HG02588 (cell line): ENCODE measurements at regions not wholly inside any gene's neighbourhood (a gene's known extent, or its start where the extent isn't known, plus 50 kb on each side); places are given as distances from the start of the nearest gene placed in this dataset.

Source experiments
- ATAC-seq: cut with Tn5 transposase; IDR thresholded peaks from one replicate; pipeline ENCODE4 v1.9.1; 2021; ENCODE audit warnings: mild to moderate bottlenecking, moderate library complexity; ENCODE audit not compliant: unreplicated experiment

- ATAC-seq, result no peak
Measured at GRCh38 chr18:51891876-51892275, 448.1 kb upstream of the DCC start.

- ATAC-seq, result no peak
Measured at GRCh38 chr18:51897884-51898283, 442.1 kb upstream of the DCC start.

DNA sequence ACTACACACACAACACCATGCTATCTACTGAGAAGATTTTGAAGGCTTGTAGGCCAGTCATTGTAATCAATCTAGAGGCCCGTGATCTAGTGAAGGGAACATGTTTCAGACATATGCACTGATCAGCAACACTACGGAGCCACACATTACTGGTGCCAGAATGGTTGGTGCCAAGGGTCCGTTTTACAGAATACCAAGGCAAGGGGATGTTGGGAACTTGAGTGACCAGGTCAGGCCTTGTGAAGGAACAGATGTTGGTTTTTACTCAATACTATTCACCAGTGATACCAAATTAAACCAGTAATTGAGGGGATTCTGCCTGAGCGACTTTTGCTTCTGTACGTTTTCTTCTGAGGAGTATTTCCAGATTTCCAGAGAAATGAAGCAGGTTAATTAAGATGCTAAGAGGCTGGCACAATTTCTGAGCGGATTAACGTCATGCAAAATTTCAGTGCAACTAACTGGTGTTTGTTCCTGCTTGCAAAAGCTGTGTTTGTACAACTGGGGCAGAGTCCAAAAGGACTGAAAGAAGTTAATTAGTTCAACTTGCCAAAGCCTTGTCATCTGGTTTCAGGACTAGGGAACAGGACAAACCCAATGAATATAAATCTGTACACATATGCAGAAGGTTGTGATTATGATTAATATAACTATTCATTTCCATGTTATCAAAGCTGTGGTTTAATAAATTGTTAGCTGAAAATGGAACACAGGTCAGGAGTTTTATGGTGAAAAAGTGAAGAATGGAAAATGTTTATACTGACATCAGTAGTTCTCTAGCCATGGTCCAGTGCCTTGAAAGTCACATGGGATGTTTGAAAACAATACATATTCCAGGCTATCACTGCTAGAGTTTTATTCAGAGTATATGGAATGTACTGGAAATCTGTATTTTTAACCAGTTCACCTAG is 432.1 kb upstream of the DCC start:
- no peak for ATAC-seq

DNA sequence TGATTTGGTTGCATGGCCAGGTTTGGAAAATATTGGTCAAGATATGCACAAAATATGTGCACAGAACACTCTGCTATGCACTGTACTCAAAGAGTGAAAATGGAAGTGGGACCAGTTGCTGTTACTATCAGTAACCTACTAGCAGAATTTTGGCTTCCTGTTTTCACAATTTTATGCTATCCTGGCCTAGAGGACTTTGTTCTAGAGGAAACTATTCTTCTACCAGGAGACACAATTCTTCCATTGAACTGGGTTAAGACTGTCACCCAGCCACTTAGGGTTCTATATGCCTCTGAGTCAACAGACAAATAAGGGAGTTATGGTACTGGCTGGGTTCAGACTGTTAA is 431.4 kb upstream of the DCC start:
- ATAC-seq, result no peak

DNA sequence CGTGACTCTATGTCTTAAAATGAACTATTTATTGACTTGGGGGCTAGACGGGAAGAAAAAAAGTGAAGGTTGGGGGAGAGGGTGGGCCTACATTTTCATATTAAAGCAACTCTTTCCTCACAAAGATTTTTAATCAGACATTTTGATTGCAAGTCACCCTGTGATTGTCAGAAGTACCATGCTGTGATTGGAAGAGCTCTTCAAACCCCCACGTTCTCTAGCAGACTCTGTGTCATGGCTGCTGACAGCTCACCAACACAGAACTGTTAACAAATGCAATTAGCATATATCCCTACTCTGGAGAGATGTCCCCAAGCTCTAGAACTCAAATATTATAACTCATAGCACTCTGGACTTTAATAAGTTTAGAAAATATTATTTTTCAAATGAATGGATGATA is 428.4 kb upstream of the DCC start:
- no peak for ATAC-seq

DNA sequence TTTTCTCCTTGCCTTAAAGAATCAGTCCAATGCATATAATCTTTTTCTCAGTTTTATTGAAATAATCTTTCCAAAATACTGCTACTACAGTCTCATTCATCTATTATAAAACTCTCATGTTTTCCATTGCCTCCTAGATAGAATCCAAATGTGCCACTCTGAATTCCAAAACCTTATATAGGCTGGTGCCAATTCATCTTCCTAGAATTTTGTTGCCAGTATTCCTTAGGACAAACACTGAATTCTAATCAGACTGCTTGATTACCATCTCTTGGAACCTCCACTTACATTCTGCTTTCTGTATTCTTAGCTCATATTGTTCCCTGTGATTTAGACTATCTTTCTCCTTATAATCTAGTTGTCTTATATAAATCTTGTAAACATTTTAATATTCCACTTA is 427.6 kb upstream of the DCC start:
- ATAC-seq, result no peak

GRCh38 chr18:51915176-51915575 is 424.8 kb upstream of the DCC start:
- ATAC-seq, result no peak

- ATAC-seq, result no peak
Measured at GRCh38 chr18:51921862-51922261, 418.1 kb upstream of the DCC start.

GRCh38 chr18:51933903-51934302 is 406.1 kb upstream of the DCC start:
- ATAC-seq, result no peak

DNA sequence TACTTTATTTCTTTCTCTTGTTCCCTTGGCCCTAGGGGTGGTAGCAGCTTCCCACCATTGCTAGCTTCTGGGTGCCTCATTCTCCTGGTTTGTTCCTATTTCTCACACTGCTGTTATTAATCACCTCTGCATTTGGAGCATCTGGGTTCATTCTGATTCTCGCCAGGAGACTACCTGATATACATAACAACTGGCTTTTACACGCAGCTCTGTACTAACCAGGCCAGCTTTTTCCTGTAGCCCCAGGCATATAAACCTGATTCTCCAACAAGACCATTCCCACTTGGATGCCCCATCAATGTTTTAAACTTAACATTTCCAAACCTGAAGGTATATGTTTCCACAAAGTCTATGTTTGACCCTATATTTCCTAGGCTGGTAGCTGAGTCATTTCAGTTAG is 403.9 kb upstream of the DCC start:
- ATAC-seq, result no peak

- ATAC-seq, result peak; percentile 50
Measured at GRCh38 chr18:51941999-51942398, 398.0 kb upstream of the DCC start.

DNA sequence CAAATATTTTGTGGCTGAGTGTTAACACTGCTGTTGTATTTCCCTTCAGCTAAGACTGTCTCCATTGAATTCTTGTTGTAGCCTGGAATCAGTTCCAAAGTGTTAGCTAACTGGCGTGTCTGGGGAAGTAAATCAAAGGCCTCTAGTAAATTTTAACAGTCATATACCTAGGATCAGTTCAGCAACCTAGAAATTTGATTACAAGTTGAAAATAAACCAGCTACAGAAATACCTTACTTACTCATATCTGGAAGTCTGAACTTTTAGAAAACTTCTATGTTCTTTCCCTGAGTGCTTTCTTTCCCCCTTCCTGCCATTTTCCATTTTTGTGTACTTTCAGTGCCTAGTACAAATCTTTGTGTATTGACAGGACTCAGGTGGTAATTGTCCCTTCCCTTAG is 396.7 kb upstream of the DCC start:
- ATAC-seq, result no peak

DNA sequence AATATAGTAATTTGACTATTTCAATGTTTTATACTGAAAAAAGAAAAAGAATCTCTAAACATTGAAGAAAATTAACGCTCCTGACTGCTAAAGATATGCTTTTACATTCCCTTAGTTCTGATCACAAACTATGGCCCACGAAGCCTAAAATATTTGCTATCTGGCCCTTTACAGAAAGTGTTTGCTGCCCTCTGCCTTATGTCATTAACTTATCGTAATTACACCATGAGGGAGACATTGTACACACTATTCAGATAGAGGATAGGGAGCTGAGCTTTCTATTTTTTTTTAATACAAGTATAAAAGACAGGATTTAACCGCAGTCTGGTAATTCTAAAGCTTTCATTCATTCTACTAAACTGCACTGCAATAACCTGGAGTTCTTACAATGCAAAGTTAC is 393.1 kb upstream of the DCC start:
- ATAC-seq, result no peak

DNA sequence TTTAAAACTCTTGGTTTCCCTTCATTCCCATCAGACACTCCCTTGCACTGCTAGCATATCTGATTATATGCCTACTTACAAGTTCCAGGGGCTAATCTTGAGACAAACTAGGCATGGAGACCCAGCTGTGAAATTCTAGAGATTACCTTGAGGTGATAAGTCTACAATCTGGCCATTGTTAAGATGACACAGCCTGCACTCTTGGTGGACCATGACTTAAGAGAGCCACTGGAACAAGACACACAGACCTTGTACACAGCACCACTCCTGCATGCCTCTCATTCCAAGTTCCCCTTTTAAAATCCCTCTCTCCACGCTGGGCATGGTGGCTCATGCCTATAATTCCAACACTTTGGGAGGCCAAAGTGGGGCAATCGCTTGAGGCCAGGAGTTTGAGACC is 387.2 kb upstream of the DCC start:
- ATAC-seq, result no peak

DNA sequence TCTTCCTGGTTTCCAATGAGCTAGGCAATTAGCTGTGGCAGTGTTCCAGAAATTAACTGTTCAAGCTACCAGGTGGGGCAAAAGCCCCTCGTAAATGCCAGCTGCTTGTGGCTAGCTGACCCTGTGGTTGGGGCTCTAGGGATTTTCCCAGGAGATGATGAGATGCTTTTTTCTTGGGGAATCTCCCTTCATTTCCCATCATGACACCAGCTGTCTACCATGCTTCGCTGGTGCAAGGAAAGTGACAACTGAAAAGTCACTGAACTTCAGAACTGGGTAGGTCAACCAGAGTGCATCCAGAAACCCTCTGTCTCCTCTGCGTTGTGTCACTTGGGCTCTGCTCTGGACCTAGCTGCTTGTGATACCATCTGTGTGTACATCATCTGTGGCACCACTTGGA is 386.5 kb upstream of the DCC start:
- peak; percentile 91 for ATAC-seq

DNA sequence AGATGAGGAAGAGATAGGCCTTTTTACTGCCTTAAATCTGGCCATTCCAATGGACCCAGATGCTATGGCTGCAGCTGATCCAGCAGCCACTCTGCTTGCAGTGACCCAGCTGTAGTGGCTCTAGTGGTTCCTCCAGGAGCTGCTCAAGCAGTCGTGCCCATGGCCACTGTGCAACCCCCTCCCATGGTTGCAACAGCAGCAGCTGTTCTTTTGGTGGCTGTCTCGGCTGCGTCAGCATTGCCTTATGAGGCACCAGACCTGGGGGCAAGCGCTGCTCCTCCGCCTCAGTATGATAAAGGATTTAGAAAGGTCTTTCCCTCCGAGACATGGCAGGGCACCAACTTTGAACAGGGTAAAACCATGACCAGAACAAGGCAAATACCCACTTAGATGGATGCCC is 384.9 kb upstream of the DCC start:
- ATAC-seq, result no peak

DNA sequence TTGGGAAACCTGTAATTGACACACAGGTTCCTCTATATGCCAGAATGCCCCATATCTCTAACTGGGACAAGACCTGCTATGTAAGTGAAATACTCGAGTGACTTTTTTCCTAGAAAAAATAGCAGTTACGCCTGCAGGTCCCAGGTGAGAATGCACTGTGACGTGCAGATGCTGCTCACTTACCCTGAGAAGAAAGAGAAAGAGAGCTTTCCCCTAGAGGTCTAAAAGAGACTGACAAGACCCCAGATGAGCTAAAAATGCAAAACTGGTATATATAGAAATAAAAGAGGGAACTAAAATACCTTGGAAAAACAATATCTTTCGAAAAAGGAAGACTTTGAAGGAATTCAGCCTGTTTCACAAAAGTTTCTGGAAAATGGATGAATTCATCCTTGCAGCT is 383.0 kb upstream of the DCC start:
- no peak for ATAC-seq

GRCh38 chr18:51980101-51980500 is 359.9 kb upstream of the DCC start:
- no peak for ATAC-seq

GRCh38 chr18:51988277-51988676 is 351.7 kb upstream of the DCC start:
- no peak for ATAC-seq

DNA sequence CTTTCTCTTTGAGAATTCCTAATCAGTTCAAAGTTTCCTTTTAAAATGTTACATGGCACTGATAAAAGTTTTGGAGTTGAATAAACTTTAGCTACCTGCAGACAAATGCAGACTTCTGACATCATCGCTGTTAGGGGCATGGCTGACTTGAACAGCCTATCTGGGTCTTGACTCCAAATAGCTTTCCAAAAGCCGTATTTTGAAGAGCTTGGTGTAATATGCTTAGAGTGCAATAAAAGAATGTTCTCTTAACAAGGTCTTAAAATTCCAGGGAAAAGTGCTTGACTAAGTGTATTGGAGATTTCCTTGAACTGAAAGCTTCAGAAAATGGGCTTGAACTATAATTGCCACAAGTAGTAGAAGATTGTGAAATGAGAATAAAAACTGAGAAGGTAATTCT is 342.9 kb upstream of the DCC start:
- no peak for ATAC-seq

DNA sequence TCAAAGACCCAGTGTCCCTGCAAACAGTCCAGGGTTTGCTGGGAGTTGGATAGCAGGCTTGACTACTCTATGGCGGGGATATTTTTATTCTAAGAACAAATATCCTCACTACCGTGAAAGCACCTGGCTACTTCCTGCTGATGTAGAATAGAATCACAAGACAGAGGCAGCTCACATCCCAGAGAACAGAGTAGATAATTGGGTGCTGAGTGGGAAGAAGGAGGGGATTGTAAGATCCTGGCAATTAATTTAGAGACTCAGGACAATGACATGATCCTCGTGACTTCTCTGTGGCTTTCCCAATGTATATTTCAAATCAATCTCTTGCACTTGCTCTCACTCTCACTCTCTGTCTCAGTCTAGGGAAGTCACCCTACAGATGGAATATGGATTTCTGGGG is 341.9 kb upstream of the DCC start:
- ATAC-seq, result no peak

- no peak for ATAC-seq
Measured at GRCh38 chr18:51998711-51999110, 341.3 kb upstream of the DCC start.

- ATAC-seq, result no peak
Measured at GRCh38 chr18:51999351-51999750, 340.6 kb upstream of the DCC start.
